ENCODE measurements at regions not wholly inside any gene's neighbourhood (a gene's known extent, or its start where the extent isn't known, plus 50 kb on each side); places are given as distances from the start of the nearest gene placed in this dataset.

- Histone ChIP-seq H3K9me2 (replicated peaks; ENCODE audit: insufficient read depth) (no peaks in the 10 kb centered on the region), H3K27ac (no peak overlapping the region), H3K4me1 (ENCODE audit: insufficient read depth) (no peaks in the 10 kb centered on the region), H2AFZ (no peak overlapping the region), H3K4me3 (no peak overlapping the region), H3K9me3 (ENCODE audit: low read depth) (no peaks in the 10 kb centered on the region), H3K79me2 (no peaks in the 10 kb centered on the region), H3K4me2 (no peak overlapping the region), H4K20me1 (ENCODE audit: insufficient read depth, poor library complexity, severe bottlenecking) (no peaks in the 10 kb centered on the region), H3K36me3 (replicated peaks; ENCODE audit: insufficient read depth, low read depth) (no peaks in the 10 kb centered on the region), H3K27me3 (no peaks in the 10 kb centered on the region)
- TF ChIP-seq CTCF (IDR thresholded peaks at IDR 0.05; ENCODE audit: poor library complexity) = peak; percentile 24
- TF ChIP-seq EZH2phosphoT487 (IDR thresholded peaks at IDR 0.05; ENCODE audit: low read depth, severe bottlenecking, unreplicated experiment) = no peak
- no peak for DNase-seq (ENCODE audit: low spot score)
- WGBS (ENCODE audit: low lambda C conversion rate, missing lambda C conversion rate) = 79% methylated on average over 2 of the region's 2 CpGs
These were observed 330.7 kb upstream of the SLCO3A1 start for GRCh38 chr15:91522605-91523332.

- H3K27me3 ChIP-seq = no peaks in the 10 kb centered on the region
- H2AFZ ChIP-seq = no peak overlapping the region
- TF ChIP-seq EZH2phosphoT487 (IDR thresholded peaks at IDR 0.05; ENCODE audit: low read depth, severe bottlenecking, unreplicated experiment) = no peak
- no peak for TF ChIP-seq CTCF (IDR thresholded peaks at IDR 0.05; ENCODE audit: poor library complexity)
- TF ChIP-seq EZH2 (IDR thresholded peaks at IDR 0.05; ENCODE audit: borderline replicate concordance) = no peak
These were observed 329.9 kb upstream of the SLCO3A1 start for GRCh38 chr15:91523596-91523995.

GRCh38 chr15:91524534-91524933, 329.0 kb upstream of the SLCO3A1 start:
- no peaks in the 10 kb centered on the region for H3K4me1 ChIP-seq (ENCODE audit: insufficient read depth)
- TF ChIP-seq EZH2 (IDR thresholded peaks at IDR 0.05; ENCODE audit: borderline replicate concordance) (no peak), CTCF (IDR thresholded peaks at IDR 0.05; ENCODE audit: poor library complexity) (no peak), EZH2phosphoT487 (IDR thresholded peaks at IDR 0.05; ENCODE audit: low read depth, severe bottlenecking, unreplicated experiment) (no peak)
- no peaks in the 10 kb centered on the region for H4K20me1 ChIP-seq (ENCODE audit: insufficient read depth, poor library complexity, severe bottlenecking)
- DNase-seq (ENCODE audit: low spot score) = no peak
- H3K27me3 ChIP-seq = no peaks in the 10 kb centered on the region
- no peaks in the 10 kb centered on the region for H3K79me2 ChIP-seq
- no peak overlapping the region for H3K4me3 ChIP-seq
- WGBS (ENCODE audit: low lambda C conversion rate, missing lambda C conversion rate) = 77% methylated on average over 2 of the region's 2 CpGs
- no peak overlapping the region for H3K27ac ChIP-seq
- no peaks in the 10 kb centered on the region for H3K36me3 ChIP-seq (replicated peaks; ENCODE audit: insufficient read depth, low read depth)
- no peak overlapping the region for H3K4me2 ChIP-seq
- no peaks in the 10 kb centered on the region for H3K9me3 ChIP-seq (ENCODE audit: low read depth)
- no peak overlapping the region for H2AFZ ChIP-seq
- no peaks in the 10 kb centered on the region for H3K9me2 ChIP-seq (replicated peaks; ENCODE audit: insufficient read depth)

More at GRCh38 chr15:91523596-91523995, 329.9 kb upstream of the SLCO3A1 start:
- no peaks in the 10 kb centered on the region for H3K9me2 ChIP-seq (replicated peaks; ENCODE audit: insufficient read depth)
- H3K36me3 ChIP-seq (replicated peaks; ENCODE audit: insufficient read depth, low read depth) = no peaks in the 10 kb centered on the region
- no peaks in the 10 kb centered on the region for H3K9me3 ChIP-seq (ENCODE audit: low read depth)
- H3K27ac ChIP-seq = no peak overlapping the region
- no peak overlapping the region for H3K4me3 ChIP-seq
- no peaks in the 10 kb centered on the region for H3K4me1 ChIP-seq (ENCODE audit: insufficient read depth)
- no peak overlapping the region for H3K4me2 ChIP-seq
- H3K79me2 ChIP-seq = no peaks in the 10 kb centered on the region
- H4K20me1 ChIP-seq (ENCODE audit: insufficient read depth, poor library complexity, severe bottlenecking) = no peaks in the 10 kb centered on the region
- 94% methylated on average over 1 of the region's 1 CpG for WGBS (ENCODE audit: low lambda C conversion rate, missing lambda C conversion rate)
- no peak for DNase-seq (ENCODE audit: low spot score)

Measured in hepatocyte (in vitro differentiated cells).